HG03280 (cell line): ENCODE measurements at regions not wholly inside any gene's neighbourhood (a gene's known extent, or its start where the extent isn't known, plus 50 kb on each side); places are given as distances from the start of the nearest gene placed in this dataset.
"Not testable (repeated sequence)": the region's sequence is repeated elsewhere in the genome, so short reads cannot be mapped to it uniquely, and the experiment has no call there.

Experiments used
- ATAC-seq: cut with Tn5 transposase; IDR thresholded peaks from one replicate; pipeline ENCODE4 v1.9.1; 2021; ENCODE audit warnings: mild to moderate bottlenecking, moderate library complexity; ENCODE audit not compliant: unreplicated experiment

DNA sequence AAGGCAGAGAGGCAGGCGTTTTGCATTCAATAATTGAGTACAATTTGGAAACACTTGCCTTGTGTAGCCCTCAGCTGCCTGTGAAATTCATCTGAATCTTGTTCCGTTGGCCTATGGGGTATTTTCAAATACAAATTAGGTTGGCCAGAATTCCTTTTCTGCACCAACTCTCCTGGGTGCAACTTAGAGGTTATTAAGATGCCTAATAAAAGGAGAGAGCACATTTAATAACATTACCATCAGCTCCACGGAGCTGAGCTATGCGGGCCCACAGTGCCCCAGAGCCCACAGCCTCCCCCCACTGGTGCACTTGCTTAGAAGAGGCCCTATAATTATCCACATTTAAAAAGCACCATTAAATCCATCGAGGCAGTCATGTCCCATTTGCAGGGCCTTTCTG, 367.6 kb upstream of the CLINT1 start:
- ATAC-seq = no peak

DNA sequence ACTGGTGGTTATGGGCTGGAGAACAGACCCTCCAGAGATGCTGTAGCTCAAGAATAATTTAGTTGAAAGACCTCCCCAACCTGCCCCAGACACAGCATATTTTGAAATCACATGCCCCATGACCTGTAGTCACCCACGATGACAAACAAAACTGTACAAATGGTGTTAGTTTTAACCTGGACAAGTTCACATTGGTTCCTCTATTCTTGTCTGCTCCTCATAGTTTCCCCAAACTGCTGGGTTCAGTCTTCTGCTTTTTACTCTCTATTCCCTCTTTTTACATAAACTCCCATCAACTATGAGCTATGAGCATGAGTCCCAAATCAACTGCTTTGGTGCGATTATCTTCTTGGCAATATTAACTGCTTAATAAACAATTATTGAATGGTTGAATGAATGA, 365.3 kb upstream of the CLINT1 start:
- no peak for ATAC-seq

DNA sequence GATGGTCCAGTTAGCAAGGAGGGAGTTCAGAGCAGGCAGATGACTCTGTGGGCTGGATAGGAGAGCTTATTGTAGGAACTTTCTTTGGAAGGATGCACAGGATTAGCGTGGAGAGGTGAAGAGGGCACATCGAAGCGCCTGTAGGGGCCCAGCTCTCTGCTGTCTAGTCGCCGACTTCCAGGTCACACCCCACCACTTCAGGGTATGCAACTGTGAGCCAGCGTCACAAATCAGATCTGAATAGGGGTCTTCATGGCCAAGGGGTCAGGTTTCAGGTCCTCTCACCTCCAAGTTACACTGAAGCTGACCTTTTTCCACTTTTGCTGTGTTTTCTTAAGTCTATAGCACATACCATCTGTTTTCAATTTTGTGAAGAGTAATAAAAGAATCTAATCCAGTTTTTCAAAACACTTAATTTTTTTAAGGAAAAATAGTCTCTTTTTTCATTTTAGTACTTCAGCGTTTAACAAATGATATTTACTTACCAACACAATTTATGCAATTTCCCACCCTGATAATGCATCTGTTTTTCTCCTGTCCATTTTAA, 364.2 kb upstream of the CLINT1 start:
- no peak for ATAC-seq

DNA sequence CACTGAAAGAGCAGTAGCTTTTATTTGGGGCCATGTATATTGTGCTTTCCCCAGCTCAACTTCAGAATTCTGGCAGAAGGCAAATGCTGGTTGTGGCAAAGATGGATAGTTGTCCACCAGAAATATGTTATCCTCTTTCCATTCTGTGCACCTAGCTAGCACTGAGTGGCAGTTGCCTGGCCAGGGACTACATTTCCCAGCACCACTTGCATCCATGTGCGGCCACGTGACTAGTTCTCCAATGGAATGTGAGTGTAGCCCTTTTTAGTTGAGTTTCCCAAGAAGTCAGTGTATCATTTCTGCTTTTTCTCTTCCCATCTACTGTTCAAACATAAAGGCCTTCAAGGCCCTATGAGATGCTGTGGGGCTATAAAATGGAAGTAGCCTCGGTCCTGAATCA, 354.0 kb upstream of the CLINT1 start:
- ATAC-seq = no peak

DNA sequence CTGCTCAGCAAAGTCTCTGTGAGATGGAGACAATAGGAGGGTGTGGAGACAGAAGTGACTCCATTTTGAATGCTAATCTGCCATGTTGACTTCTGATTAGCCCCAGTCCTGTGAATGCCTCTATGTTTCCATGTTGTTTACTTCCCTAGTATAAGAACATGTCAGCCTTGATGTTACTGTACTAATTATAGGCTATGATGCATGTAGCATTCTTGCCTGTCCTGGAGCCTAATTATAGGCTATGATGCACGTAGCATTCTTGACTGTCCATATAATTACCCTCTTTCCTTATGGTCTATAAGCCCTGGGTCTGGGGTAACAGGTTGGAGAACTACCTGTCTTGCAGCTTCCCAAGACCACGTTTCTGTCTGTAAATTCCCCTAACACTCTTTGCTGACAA, 353.3 kb upstream of the CLINT1 start:
- no peak for ATAC-seq

DNA sequence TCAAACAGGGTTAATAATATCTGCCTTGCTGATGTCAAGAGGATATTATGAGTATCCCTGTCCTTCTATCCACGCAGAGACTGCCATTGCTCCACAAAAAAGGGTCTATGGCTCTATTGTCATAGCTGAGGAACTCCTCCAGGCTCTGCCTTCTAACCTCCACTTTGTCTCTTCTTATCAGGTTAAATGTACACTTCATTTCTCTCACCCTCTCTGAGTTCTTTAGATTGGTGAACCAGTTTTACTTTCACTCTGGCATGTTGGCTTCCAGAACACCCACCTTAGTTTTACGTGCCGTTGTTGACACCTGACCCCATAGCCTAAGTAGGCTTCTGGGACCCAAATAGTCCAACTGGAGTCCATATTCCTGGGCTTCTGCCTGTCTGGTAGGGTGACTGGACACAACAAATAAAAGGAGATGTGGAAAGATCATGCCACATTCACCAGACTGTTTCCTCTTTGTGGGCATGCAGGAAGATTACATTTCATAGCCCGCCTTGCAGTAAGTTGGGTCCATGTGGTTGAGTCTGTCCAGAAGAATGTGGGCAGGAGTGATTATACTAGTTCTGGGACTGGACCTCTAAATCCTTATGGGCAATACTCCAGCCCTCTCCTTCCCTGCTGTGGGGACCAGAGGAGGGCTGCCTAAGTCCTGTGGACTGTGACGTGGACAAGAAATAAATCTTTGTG, 350.4 kb upstream of the CLINT1 start:
- ATAC-seq = no peak

DNA sequence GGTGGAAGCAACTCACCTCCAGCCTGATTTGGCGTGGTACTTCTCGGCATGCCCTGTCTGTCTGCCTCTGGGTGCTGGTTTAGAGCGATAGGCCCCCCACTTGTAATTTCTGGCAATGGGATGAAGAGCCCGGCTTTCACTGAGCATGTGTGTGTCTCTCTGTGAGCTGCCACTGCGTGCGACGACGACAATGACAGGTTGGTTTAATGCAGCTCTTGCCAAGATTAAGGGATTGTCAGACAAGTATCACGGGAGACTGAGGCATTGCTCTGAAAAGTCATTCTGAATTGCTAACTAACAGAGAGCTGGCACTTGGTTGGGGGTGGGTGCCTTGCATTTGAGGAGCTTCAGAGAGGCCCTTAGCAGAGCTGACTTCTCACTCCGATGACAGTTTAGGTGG, 348.8 kb upstream of the CLINT1 start:
- no peak for ATAC-seq

DNA sequence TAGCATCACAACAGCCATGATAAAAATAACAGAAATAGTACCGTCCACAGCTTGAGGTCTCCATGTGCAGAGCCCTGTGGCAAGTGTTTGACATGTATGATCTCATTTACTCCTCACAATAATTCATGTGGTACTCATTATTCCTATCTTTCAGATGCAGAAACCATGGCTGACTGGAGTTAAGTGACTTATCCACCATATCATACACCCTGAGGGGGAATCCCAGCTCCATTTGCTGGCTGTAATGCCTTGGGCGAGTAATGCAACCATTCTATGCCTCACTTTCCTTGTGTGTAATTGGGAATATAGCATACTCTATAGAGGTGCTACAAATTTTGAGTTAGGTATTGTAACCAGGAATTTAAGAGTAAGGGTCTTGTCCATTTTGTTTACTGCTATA, 347.0 kb upstream of the CLINT1 start:
- ATAC-seq = no peak

DNA sequence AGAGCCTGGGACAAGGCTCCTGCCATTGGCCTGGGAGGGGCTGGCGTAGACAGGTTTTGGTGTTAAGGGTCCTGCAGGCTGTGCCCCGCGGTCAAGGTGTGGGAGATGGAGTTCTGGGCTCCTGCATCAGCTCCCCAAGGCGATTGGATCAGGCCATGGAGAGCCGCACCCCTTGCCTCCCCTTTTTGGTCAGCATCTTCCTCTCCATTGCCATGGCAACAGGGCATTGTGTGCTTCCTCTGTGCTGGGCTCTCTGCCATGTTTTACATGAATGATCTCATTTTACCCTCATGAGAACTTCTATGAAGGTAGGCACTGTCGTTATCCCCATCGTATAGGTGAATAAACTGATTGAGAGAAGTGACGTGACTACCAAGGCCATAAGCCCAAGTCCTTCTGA, 344.3 kb upstream of the CLINT1 start:
- ATAC-seq = no peak

DNA sequence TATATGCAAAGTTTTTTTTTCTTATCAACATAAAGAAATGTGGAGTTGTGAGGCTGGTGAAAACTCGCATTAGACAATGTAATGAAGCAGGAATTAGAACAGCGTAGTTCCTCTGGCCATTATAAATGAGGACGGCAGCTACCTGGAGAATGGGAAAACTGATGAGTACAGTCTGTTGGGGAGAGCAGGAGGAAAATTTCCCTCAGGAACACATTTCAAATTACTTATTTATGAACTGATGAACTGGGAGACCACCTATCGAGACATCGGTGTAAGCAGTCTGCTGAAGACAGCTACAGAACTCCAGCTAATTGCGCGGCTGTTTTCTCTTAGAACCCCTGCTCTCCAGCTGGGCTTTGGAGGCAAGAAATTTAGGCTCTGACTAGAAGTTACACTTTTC, 343.9 kb upstream of the CLINT1 start:
- no peak for ATAC-seq

DNA sequence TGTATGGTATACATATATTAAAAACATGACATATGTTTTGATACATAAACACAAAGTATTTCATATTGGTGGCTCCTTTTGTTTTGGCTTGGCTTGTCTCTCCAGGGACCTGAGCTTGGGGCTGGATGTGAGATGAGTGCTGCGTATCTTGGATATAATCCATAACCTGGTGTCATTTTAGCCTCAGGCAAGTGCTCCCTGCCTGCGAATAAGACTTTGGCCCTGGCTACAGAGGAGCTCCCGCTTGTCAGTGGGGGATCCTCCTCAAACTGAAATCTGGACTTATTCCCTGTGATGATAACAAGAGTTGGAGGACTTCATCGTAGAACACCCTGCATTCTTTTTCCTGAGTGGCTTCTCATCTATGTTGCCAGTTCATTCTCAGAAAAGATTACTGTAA, 341.7 kb upstream of the CLINT1 start:
- no peak for ATAC-seq

DNA sequence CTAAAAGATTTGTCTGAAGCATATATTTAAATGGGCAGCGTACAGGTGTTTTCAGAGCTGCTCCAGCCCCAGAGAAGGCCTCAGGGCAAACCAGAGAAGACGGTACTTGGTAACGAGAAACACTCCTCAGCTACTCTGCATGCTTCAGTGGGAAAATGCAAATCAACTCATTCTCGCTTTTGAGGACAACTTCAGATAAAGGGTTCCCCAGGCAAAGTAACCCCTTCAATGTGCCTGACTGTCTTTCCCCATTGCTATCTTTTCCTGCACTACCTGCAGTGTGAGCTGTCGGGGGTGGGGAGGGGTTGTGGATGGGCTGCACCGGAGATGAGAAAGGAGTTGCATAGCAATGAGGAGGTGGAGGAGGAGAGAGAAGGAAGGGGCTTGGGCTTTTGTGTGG, 339.7 kb upstream of the CLINT1 start:
- ATAC-seq = peak; percentile 94

DNA sequence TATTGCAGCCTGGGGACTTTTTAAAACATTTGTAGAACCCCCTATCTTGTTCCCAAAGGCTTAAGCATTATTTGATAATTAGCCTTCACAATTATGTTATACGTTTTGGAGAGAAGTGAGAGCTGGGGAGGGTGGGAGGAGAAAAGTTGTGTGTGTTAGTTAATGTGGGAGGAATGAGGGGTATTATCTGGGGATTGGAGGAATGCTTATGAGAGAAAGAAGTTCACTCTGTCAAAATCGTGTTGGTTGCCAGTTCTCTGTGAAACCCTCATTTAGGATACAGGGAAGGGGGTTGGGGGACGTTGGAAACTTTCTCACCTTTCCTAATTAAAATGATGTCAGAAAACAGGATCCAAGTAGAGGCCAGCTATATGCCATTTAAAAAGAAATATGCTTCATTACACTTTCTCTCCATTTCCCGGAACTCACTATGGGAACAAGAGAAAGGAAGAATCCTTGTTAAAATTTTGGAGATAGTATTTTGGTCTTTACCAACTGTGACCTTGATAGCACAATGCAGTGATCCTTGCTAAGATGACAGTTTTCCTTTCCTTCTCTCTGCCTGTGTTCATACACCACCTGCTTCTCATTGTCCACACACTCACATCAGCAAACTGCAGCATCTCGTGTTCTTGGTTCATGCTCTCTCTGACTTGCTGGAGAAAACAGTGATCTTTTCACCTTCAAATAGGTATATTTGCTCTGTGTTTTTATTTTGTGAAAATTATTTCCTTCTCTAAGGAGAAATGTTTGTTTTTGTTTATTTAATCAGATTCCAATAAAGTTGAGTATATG, 336.7 kb upstream of the CLINT1 start:
- no peak for ATAC-seq

DNA sequence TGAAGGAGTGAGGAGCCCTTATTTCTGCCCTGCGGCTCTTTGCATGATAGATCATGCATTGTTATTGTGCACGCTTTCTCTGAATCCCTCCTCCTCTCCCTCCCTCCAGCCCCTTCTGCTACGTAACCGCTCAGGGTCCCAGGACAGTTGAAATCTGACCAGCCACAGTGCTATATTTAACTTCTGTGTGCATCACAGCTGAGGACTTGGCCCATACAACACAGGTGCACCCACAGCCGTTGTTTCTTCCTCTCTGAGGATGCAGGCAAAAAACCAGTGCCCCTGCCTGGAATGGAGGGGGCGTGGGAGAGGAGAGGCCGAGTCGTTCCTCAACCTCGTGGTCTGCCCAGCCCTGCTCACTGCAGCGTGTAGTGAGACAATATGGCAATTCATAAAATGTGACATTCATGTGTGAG, 335.6 kb upstream of the CLINT1 start:
- ATAC-seq = no peak

DNA sequence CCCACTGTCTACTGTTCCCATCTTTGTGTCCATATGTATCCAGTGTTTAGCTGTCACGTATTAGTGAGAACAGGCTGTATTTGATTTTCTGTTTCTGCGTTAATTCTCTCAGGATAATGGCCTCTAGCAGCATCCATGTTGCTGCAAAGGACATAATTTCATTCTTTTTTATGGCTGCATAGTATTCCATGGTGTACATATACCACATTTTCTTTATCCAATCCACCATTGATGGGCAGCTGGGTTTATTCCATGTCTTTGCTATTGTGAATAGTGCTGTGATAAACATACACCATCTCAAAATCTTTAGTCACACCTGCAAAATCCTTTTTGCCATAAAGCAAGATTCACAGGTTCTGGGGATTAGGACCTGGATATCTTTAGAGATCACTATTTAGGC, 334.4 kb upstream of the CLINT1 start:
- not testable (repeated sequence) for ATAC-seq

DNA sequence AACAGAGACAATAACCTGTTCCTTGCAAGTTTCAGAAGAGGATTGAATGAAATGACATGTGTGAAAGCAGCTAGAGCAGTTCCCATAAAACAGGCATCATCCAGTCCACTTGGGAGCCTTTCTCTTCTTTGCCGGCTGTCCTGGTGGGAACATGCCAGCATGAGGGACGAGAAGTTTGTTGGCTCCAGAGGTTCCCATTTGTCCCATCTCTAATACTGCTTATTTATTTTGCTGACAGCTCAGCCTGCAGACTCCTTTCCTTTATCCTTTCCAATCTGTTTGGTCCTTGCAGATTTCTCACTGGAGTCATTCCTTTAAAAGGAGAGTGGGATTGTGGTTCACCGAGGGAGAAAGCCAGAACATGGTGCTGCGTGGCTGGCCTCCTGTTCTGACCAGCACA, 321.5 kb upstream of the CLINT1 start:
- ATAC-seq = no peak

DNA sequence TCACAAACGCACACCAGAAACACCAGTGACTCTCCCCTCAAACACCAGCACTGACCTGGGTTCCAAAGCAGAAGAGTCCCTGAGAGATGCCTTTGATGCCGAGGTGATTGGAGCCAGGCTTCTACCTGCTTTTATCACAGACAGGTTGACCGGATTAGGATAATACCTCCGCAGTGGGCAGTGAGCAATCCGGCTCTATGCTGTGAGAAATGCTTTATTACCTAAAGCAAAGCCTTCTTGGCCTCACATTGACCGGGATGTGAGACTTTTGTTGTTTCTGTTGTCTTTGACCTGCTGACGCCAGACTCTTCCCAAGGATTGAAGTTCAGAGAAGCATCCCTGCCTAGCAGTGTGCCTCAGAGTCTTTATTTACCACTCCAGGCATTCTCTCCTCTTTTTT, 320.3 kb upstream of the CLINT1 start:
- ATAC-seq = no peak

DNA sequence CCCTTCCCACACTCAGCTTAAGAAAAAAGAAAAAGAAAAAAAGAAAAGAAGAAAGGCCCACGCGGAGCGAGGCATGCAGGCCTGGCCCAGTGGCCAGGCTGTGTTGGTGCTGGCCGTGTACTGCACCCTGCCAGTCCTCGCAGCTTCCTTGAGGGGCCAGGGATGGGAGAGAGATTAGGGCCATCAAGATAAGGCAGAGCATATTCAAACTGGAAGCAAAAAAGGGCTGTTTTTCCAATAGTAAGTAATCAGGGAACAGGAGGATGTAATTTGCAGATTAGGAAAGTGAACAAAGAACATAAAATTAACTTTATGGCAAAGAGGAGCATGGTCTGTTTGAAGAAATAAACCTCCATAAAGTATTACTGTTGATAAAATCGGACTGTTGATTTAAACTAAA, 319.6 kb upstream of the CLINT1 start:
- no peak for ATAC-seq

DNA sequence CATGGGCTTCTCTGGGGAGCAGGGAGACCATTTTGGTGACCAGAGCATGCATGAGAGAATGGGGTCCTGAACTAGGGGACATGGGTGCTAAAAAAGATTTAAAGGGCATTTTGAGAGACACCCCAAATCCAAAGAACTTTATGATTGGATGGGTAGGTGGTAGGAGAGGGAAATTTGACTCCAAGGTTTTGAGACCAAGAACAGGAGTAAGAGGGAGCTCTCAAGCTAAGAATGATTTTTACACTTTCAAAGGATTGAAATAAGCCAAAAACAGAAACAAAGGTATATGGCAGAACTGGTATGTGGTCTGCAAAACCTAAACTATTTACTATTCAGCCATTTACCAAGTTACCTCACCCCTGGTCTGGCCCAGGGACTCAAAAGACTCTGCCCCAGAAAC, 318.2 kb upstream of the CLINT1 start:
- no peak for ATAC-seq

DNA sequence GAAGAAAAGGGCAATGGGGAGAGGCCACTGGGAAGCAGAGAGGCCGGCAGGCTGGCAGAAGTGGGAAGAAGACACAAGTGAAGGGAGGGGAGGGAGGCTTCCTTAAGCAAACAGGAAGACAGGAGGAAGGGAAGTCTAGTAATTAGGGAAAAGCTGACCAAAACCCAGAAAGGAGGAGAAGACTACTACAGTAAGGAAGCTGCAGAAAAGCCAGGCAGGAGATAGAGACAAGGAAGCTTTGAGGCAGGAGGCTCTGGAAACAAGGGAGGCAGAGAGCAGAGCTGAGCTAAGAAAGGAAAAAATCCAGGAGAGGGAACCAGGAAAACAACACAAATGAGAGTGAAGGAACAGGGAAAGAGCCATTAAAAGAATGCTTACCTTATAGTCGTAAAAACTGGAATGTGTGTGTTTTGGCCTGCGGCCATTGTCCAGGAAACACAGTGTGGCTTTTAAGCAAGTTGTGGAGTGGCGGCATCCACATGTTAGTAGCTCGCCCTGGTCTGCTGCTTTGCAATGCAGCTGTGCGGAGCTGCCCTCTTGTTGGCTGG, 317.1 kb upstream of the CLINT1 start:
- ATAC-seq = no peak

DNA sequence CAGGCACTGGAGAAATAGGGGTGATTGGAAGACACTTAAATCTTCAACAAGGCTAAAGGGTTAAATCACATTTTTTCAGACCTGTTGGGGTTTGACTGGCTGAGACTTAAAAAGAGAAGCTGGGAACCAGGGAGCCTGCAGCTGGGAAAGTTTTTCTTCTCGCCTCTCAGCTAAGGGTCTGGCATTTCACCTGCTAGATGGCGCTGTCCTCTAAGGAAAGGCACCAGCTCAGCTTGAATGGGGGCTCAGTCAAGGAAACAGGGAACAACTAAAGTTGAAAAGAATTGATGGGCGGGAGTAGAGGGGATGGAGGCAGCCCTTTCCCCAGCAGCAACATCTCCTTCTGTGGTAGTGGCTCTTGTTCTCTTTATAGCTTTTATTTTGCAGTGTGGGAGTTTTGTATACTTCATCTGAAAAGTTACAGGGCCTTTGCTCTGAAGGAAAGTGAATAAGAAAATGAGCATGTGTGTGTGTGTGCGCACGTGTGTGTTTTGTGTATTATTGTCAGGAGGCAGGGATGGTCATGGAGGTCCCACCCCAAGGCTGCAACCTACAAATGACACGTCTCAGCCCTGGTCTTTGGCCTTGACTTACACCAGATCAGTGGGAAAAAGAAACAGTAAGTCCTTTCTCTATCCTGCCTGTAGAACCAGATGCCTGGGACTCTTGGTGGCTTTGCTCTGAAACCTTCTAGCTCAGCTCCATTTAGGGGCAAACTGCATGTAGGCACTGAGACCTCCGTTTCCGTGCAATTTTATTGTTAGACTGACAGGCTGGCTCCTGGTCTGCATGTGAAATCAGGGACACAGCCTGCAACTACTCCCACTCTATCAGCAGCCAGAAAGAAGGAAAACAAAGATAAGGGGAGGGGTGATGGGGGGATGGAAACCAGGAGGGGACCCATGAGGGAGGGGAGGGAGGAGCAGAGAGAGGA, 316.2 kb upstream of the CLINT1 start:
- ATAC-seq = no peak
